ENCODE measurements at regions not wholly inside any gene's neighbourhood (a gene's known extent, or its start where the extent isn't known, plus 50 kb on each side); places are given as distances from the start of the nearest gene placed in this dataset.

GRCh38 chr10:123348691-123349572 is 194.7 kb downstream of the BUB3 start:
- Histone ChIP-seq H3K4me1 (ENCODE audit: insufficient read depth, low read length) (no peaks in the 10 kb centered on the region), H3K27ac (ENCODE audit: low read length) (no peak overlapping the region), H3K9ac (ENCODE audit: low read depth, low read length) (no peak overlapping the region), H3K9me3 (ENCODE audit: insufficient read depth, low read length, severe bottlenecking) (no peaks in the 10 kb centered on the region), H3K4me3 (ENCODE audit: low read depth in 1 of 2, low read length in 2 of 2) (no peak overlapping the region), H3K79me2 (ENCODE audit: insufficient read depth, low read length) (no peaks in the 10 kb centered on the region), H4K20me1 (ENCODE audit: insufficient read depth, low read length) (no peaks in the 10 kb centered on the region), H3K4me2 (ENCODE audit: insufficient read depth, low read length) (no peak overlapping the region), H3K36me3 (ENCODE audit: insufficient read depth, low read length) (no peaks in the 10 kb centered on the region), H2AFZ (ENCODE audit: low read depth, low read length) (no peak overlapping the region), H3K27me3 (ENCODE audit: insufficient read depth, low read length, poor library complexity) (peaks cover 8% of the 10 kb centered on the region)
- ATAC-seq (ENCODE audit: insufficient read depth, low read depth) (no peak), DNase-seq (no peak)
- no peak for TF ChIP-seq EZH2 (IDR thresholded peaks at IDR 0.05; ENCODE audit: borderline replicate concordance, low read depth, low read length, severe bottlenecking)
- no peak for TF ChIP-seq CTCF (IDR thresholded peaks at IDR 0.05; ENCODE audit: borderline replicate concordance, extremely low read depth, low read length, poor library complexity, severe bottlenecking)

- Histone ChIP-seq H3K36me3 (ENCODE audit: insufficient read depth, low read length) (no peaks in the 10 kb centered on the region), H3K27ac (ENCODE audit: low read length) (no peak overlapping the region), H3K79me2 (ENCODE audit: insufficient read depth, low read length) (no peaks in the 10 kb centered on the region), H3K4me2 (ENCODE audit: insufficient read depth, low read length) (no peak overlapping the region), H3K9ac (ENCODE audit: low read depth, low read length) (no peak overlapping the region), H2AFZ (ENCODE audit: low read depth, low read length) (no peak overlapping the region), H3K4me1 (ENCODE audit: insufficient read depth, low read length) (no peaks in the 10 kb centered on the region), H3K27me3 (ENCODE audit: insufficient read depth, low read length, poor library complexity) (no peaks in the 10 kb centered on the region), H4K20me1 (ENCODE audit: insufficient read depth, low read length) (no peaks in the 10 kb centered on the region), H3K4me3 (ENCODE audit: low read depth in 1 of 2, low read length in 2 of 2) (no peak overlapping the region), H3K9me3 (ENCODE audit: insufficient read depth, low read length, severe bottlenecking) (no peaks in the 10 kb centered on the region)
- no peak for DNase-seq
- ATAC-seq (ENCODE audit: insufficient read depth, low read depth): no peak
- TF ChIP-seq EZH2 (IDR thresholded peaks at IDR 0.05; ENCODE audit: borderline replicate concordance, low read depth, low read length, severe bottlenecking) (no peak), CTCF (IDR thresholded peaks at IDR 0.05; ENCODE audit: borderline replicate concordance, extremely low read depth, low read length, poor library complexity, severe bottlenecking) (no peak)
These were observed 197.5 kb downstream of the BUB3 start for GRCh38 chr10:123351715-123352114.

GRCh38 chr10:123354521-123354920 is 200.3 kb downstream of the BUB3 start:
- H3K79me2 ChIP-seq (ENCODE audit: insufficient read depth, low read length): no peaks in the 10 kb centered on the region
- no peaks in the 10 kb centered on the region for H3K9me3 ChIP-seq (ENCODE audit: insufficient read depth, low read length, severe bottlenecking)
- no peaks in the 10 kb centered on the region for H3K4me1 ChIP-seq (ENCODE audit: insufficient read depth, low read length)
- no peaks in the 10 kb centered on the region for H4K20me1 ChIP-seq (ENCODE audit: insufficient read depth, low read length)
- H3K4me3 ChIP-seq (ENCODE audit: low read depth in 1 of 2, low read length in 2 of 2): no peak overlapping the region
- no peak overlapping the region for H3K4me2 ChIP-seq (ENCODE audit: insufficient read depth, low read length)
- no peak overlapping the region for H2AFZ ChIP-seq (ENCODE audit: low read depth, low read length)
- no peaks in the 10 kb centered on the region for H3K27me3 ChIP-seq (ENCODE audit: insufficient read depth, low read length, poor library complexity)
- no peaks in the 10 kb centered on the region for H3K36me3 ChIP-seq (ENCODE audit: insufficient read depth, low read length)
- DNase-seq: no peak
- no peak overlapping the region for H3K9ac ChIP-seq (ENCODE audit: low read depth, low read length)
- H3K27ac ChIP-seq (ENCODE audit: low read length): no peak overlapping the region
- no peak for ATAC-seq (ENCODE audit: insufficient read depth, low read depth)
- TF ChIP-seq EZH2 (IDR thresholded peaks at IDR 0.05; ENCODE audit: borderline replicate concordance, low read depth, low read length, severe bottlenecking) (no peak), CTCF (IDR thresholded peaks at IDR 0.05; ENCODE audit: borderline replicate concordance, extremely low read depth, low read length, poor library complexity, severe bottlenecking) (no peak)

Measured in DND-41 (cell line).